NCI-H526 (cell line): ENCODE measurements at regions not wholly inside any gene's neighbourhood (a gene's known extent, or its start where the extent isn't known, plus 50 kb on each side); places are given as distances from the start of the nearest gene placed in this dataset.
"Not testable (repeated sequence)": the region's sequence is repeated elsewhere in the genome, so short reads cannot be mapped to it uniquely, and the experiment has no call there.

Source experiments
- DNase-seq, 2 experiments: peaks; one replicate each; lab custom pipeline; 2025; lab: John Stamatoyannopoulos, UW

- DNase-seq = no peak
These were observed 200.5 kb downstream of the PCDH20 start for GRCh38 chr13:61215116-61215515.

GRCh38 chr13:61214551-61214950 is 201.1 kb downstream of the PCDH20 start:
- DNase-seq = no peak

- not testable (repeated sequence) for DNase-seq
These were observed 209.8 kb downstream of the PCDH20 start for GRCh38 chr13:61205898-61206297.

- DNase-seq = no peak
These were observed 211.6 kb downstream of the PCDH20 start for GRCh38 chr13:61204025-61204424.

GRCh38 chr13:61202042-61202441 is 213.6 kb downstream of the PCDH20 start:
- DNase-seq = no peak

- DNase-seq = no peak
These were observed 222.8 kb downstream of the PCDH20 start for GRCh38 chr13:61192826-61193225.

- no peak for DNase-seq
These were observed 227.6 kb downstream of the PCDH20 start for GRCh38 chr13:61188057-61188456.

- DNase-seq = no peak
These were observed 228.2 kb downstream of the PCDH20 start for GRCh38 chr13:61187471-61187870.

- DNase-seq = no peak
These were observed 232.0 kb downstream of the PCDH20 start for GRCh38 chr13:61183670-61184069.

- DNase-seq = no peak
These were observed 235.4 kb downstream of the PCDH20 start for GRCh38 chr13:61180234-61180633.

GRCh38 chr13:61179741-61180140 is 235.9 kb downstream of the PCDH20 start:
- no peak for DNase-seq

GRCh38 chr13:61170856-61171255 is 244.8 kb downstream of the PCDH20 start:
- no peak for DNase-seq

- DNase-seq = no peak
These were observed 253.0 kb downstream of the PCDH20 start for GRCh38 chr13:61162636-61163035.

GRCh38 chr13:61162106-61162505 is 253.5 kb downstream of the PCDH20 start:
- no peak for DNase-seq

GRCh38 chr13:61156753-61157152 is 258.9 kb downstream of the PCDH20 start:
- no peak for DNase-seq

- DNase-seq = no peak
These were observed 264.6 kb downstream of the PCDH20 start for GRCh38 chr13:61151062-61151461.

GRCh38 chr13:61149331-61149730 is 266.3 kb downstream of the PCDH20 start:
- no peak for DNase-seq

- no peak for DNase-seq
These were observed 266.8 kb downstream of the PCDH20 start for GRCh38 chr13:61148691-61149315.

GRCh38 chr13:61148211-61148610 is 267.4 kb downstream of the PCDH20 start:
- no peak for DNase-seq

GRCh38 chr13:61146571-61146970 is 269.1 kb downstream of the PCDH20 start:
- no peak for DNase-seq

GRCh38 chr13:61146158-61146557 is 269.5 kb downstream of the PCDH20 start:
- no peak for DNase-seq

GRCh38 chr13:61144834-61145593 is 270.6 kb downstream of the PCDH20 start:
- no peak for DNase-seq

GRCh38 chr13:61144301-61144700 is 271.3 kb downstream of the PCDH20 start:
- no peak for DNase-seq

- no peak for DNase-seq
These were observed 273.1 kb downstream of the PCDH20 start for GRCh38 chr13:61142506-61142905.
